CD4-positive, alpha-beta memory T cell (primary cell): ENCODE measurements at regions not wholly inside any gene's neighbourhood (a gene's known extent, or its start where the extent isn't known, plus 50 kb on each side); places are given as distances from the start of the nearest gene placed in this dataset.

Source experiments
- CTCF ChIA-PET: fragments of 350-600 bp; sonication (Branson Sonifier 250); formaldehyde crosslinking; loops from one replicate; lab custom pipeline; 2021; ENCODE audit warnings: inconsistent platforms; ENCODE audit not compliant: partially characterized antibody; lab: Charles Lee
- POLR2A ChIA-PET: fragments of 350-600 bp; sonication (Branson Sonifier 250); formaldehyde crosslinking; loops from one replicate; lab custom pipeline; 2021; ENCODE audit not compliant: partially characterized antibody; lab: Charles Lee
- DNase-seq, 5 donors: peaks; one replicate each; pipeline versions ENCODE4 v3.0.0 to v3.0.0-alpha.2; 2020 to 2022; ENCODE audit warnings: mixed read lengths in 1 of 5
- H3K27ac ChIP-seq: one replicate; pipeline ENCODE4 v1.7.0; 2013; ENCODE audit warnings: low read depth, low read length
- H3K27me3 ChIP-seq: 2 replicates; pipeline ENCODE4 v1.7.0; 2013; ENCODE audit warnings: mild to moderate bottlenecking, low read length, moderate library complexity; ENCODE audit not compliant: insufficient read depth
- H3K36me3 ChIP-seq: 2 replicates; pipeline ENCODE4 v1.7.0; 2013; ENCODE audit warnings: mild to moderate bottlenecking, low read length, moderate library complexity; ENCODE audit not compliant: insufficient read depth
- H3K4me1 ChIP-seq: 2 replicates; pipeline ENCODE4 v1.7.0; 2013; ENCODE audit warnings: mild to moderate bottlenecking, low read length, moderate library complexity; ENCODE audit not compliant: insufficient read depth
- H3K4me3 ChIP-seq, 2 donors: one replicate each; pipeline ENCODE4 v1.7.0; 2013; ENCODE audit warnings: low read length in 2 of 2, mild to moderate bottlenecking in 1 of 2
- H3K9me3 ChIP-seq, 2 donors: one replicate each; pipeline ENCODE4 v1.7.0; 2013; ENCODE audit warnings: low read length in 2 of 2, control low read depth in 1 of 2; ENCODE audit not compliant: control insufficient read depth in 1 of 2
- H3K27ac Mint-ChIP-seq, 7 donors: one replicate each; pipeline ENCODE4 v1.8.0; 2020 to 2021; ENCODE audit warnings: mixed read lengths in 7 of 7, mild to moderate bottlenecking in 6 of 7, inconsistent platforms in 3 of 7, moderate library complexity in 3 of 7
- H3K27me3 Mint-ChIP-seq, 2 donors: one replicate each; pipeline ENCODE4 v1.8.0; 2020 to 2021; ENCODE audit warnings: mixed read lengths in 2 of 2
- H3K36me3 Mint-ChIP-seq, 2 donors: one replicate each; pipeline ENCODE4 v1.8.0; 2020 to 2021; ENCODE audit warnings: mixed read lengths in 2 of 2, inconsistent platforms in 1 of 2, mild to moderate bottlenecking in 1 of 2
- H3K4me1 Mint-ChIP-seq, 4 donors: one replicate each; pipeline ENCODE4 v1.8.0; 2020 to 2021; ENCODE audit warnings: mixed read lengths in 4 of 4, mild to moderate bottlenecking in 1 of 4
- H3K4me3 Mint-ChIP-seq, 8 donors: one replicate each; pipeline ENCODE4 v1.8.0; 2020 to 2021; ENCODE audit warnings: mixed read lengths in 8 of 8, mild to moderate bottlenecking in 7 of 8, moderate library complexity in 6 of 8, inconsistent platforms in 3 of 8
- H3K9me3 Mint-ChIP-seq, 8 donors: one replicate each; pipeline ENCODE4 v1.8.0; 2020 to 2021; ENCODE audit warnings: mixed read lengths in 8 of 8, mild to moderate bottlenecking in 5 of 8, inconsistent platforms in 3 of 8, moderate library complexity in 1 of 8
- intact Hi-C: fragments of 100-400 bp; cut with micrococcal nuclease; formaldehyde crosslinking; loops from one replicate; pipeline ENCODE4 v1.15.1; 2023

DNA sequence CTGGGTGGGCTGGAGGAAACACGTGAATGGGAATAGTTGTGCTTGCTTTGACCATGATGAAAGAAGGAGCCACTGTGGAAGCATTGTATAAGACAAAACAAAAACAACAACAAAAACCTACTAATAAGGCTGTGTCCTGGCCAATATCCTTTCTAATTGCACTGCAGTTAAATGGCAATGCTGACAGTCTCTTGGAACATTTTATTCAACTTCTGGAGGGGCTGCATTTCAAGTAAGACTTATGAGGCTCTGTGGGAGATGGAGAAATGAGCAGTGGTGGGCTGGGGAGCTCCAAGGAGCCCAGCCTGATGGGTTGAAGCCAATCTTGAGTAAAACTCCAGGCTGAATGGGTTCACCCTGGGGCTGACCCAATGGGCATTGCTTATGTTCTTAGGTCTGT, 99.8 kb upstream of the ROPN1 start:
- H3K4me1 Mint-ChIP-seq: no peaks in the 10 kb centered on the region
- ChIA-PET POLR2A (no interaction called here), CTCF (no interaction called here)
- no peak for DNase-seq
- Histone ChIP-seq H3K9me3 (no peaks in the 10 kb centered on the region), H3K27me3 (no peaks in the 10 kb centered on the region), H3K4me1 (no peaks in the 10 kb centered on the region), H3K4me3 (no peak overlapping the region), H3K27ac (no peak overlapping the region), H3K36me3 (no peaks in the 10 kb centered on the region)
- intact Hi-C loops: no loop called here
- H3K9me3 Mint-ChIP-seq: peaks cover 0 to 2% (median 0%) of the 10 kb centered on the region in 8 donors
- H3K27ac Mint-ChIP-seq: no peak overlapping the region
- no peak overlapping the region for H3K4me3 Mint-ChIP-seq
- no peaks in the 10 kb centered on the region for H3K36me3 Mint-ChIP-seq
- H3K27me3 Mint-ChIP-seq: peaks cover 10 to 40% of the 10 kb centered on the region in 2 donors

DNA sequence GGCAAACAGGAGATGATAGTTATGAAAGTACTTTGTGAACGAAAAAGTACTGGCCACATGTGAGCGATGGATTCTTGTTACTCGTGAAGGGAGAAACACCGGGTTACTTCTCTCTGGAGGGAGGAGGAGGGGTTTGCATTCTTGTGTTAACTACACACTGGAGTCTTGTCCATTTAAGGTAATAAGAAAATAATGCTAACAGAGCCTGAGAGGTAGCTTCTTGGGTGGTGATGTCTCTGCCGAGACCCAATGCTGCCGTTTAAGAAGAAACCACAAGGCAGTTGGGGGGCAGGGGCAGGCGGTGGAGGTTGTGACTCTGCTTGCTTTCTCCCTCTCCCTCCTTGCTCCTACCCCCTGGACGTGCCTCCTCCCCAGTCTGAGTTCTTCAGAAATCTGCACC, 100.9 kb upstream of the ROPN1 start:
- Histone ChIP-seq H3K27me3 (no peaks in the 10 kb centered on the region), H3K27ac (no peak overlapping the region), H3K9me3 (no peaks in the 10 kb centered on the region), H3K4me1 (no peaks in the 10 kb centered on the region), H3K36me3 (no peaks in the 10 kb centered on the region), H3K4me3 (no peak overlapping the region)
- Mint-ChIP-seq H3K27ac (no peak overlapping the region), H3K4me1 (no peaks in the 10 kb centered on the region), H3K9me3 (peaks cover 0 to 2% (median 0%) of the 10 kb centered on the region in 8 donors), H3K4me3 (no peak overlapping the region), H3K27me3 (peaks cover 8 to 40% of the 10 kb centered on the region in 2 donors), H3K36me3 (no peaks in the 10 kb centered on the region)
- intact Hi-C loops: no loop called here
- ChIA-PET POLR2A (no interaction called here), CTCF (no interaction called here)
- DNase-seq: no peak

DNA sequence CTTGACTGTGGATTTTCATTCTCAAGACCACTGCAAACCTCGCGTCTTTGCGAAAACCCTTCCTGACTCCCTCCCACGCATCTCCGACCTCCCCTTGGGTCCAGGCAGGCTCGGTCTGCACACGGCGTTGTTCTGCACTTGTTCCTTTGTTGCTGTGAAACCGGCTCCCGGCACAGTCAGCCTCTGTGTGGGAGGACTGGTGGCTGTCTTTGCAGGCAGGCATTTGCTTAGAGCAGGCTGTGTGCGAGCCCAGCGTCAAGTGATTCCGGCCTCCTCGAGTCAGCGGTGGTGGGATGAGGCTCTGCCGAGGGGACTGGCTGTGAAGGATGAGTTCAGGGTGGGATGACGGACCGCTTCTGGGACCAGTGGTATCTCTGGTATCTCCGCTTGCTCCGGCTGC, 102.6 kb upstream of the ROPN1 start:
- ChIA-PET CTCF (no interaction called here), POLR2A (no interaction called here)
- H3K4me1 Mint-ChIP-seq: no peaks in the 10 kb centered on the region
- DNase-seq: no peak
- H3K27ac ChIP-seq: no peak overlapping the region
- H3K27me3 ChIP-seq: no peaks in the 10 kb centered on the region
- H3K4me3 Mint-ChIP-seq: no peak overlapping the region
- intact Hi-C loops: no loop called here
- no peaks in the 10 kb centered on the region for H3K4me1 ChIP-seq
- H3K36me3 ChIP-seq: no peaks in the 10 kb centered on the region
- no peaks in the 10 kb centered on the region for H3K9me3 ChIP-seq
- H3K4me3 ChIP-seq: no peak overlapping the region
- H3K27me3 Mint-ChIP-seq: peaks cover 7 to 35% of the 10 kb centered on the region in 2 donors
- H3K27ac Mint-ChIP-seq: no peak overlapping the region
- H3K36me3 Mint-ChIP-seq: no peaks in the 10 kb centered on the region
- peaks cover 0 to 2% (median 0%) of the 10 kb centered on the region in 8 donors for H3K9me3 Mint-ChIP-seq

- Histone ChIP-seq H3K27me3 (no peaks in the 10 kb centered on the region), H3K36me3 (no peaks in the 10 kb centered on the region), H3K9me3 (no peaks in the 10 kb centered on the region), H3K4me3 (no peak overlapping the region), H3K4me1 (no peaks in the 10 kb centered on the region), H3K27ac (no peak overlapping the region)
- intact Hi-C loops: no loop called here
- ChIA-PET POLR2A (no interaction called here), CTCF (interaction anchor here (1.2 kb wide), 1 partner anchor 17 kb away, joined by 3 read pairs; no protein-coding TSS in a partner anchor)
- no peaks in the 10 kb centered on the region for H3K36me3 Mint-ChIP-seq
- H3K4me3 Mint-ChIP-seq: no peak overlapping the region
- H3K9me3 Mint-ChIP-seq: peaks cover 0 to 2% (median 0%) of the 10 kb centered on the region in 8 donors
- peaks cover 14 to 19% of the 10 kb centered on the region in 2 donors for H3K27me3 Mint-ChIP-seq
- DNase-seq: no peak
- H3K4me1 Mint-ChIP-seq: no peaks in the 10 kb centered on the region
- no peak overlapping the region for H3K27ac Mint-ChIP-seq
These were observed 105.6 kb upstream of the ROPN1 start for GRCh38 chr3:124097362-124098131.

- H3K27ac ChIP-seq: no peak overlapping the region
- Mint-ChIP-seq H3K4me3 (no peak overlapping the region), H3K4me1 (no peaks in the 10 kb centered on the region), H3K36me3 (no peaks in the 10 kb centered on the region), H3K9me3 (no peaks in the 10 kb centered on the region), H3K27me3 (peaks cover 9 to 10% of the 10 kb centered on the region in 2 donors), H3K27ac (no peak overlapping the region)
- DNase-seq: no peak
- no peaks in the 10 kb centered on the region for H3K4me1 ChIP-seq
- no peak overlapping the region for H3K4me3 ChIP-seq
- H3K36me3 ChIP-seq: no peaks in the 10 kb centered on the region
- intact Hi-C loops: no loop called here
- no peaks in the 10 kb centered on the region for H3K27me3 ChIP-seq
- CTCF ChIA-PET: no interaction called here
- H3K9me3 ChIP-seq: no peaks in the 10 kb centered on the region
- POLR2A ChIA-PET: no interaction called here
These were observed 109.7 kb upstream of the ROPN1 start for GRCh38 chr3:124101643-124102042.

- no peaks in the 10 kb centered on the region for H3K4me1 ChIP-seq
- no peaks in the 10 kb centered on the region for H3K27me3 ChIP-seq
- no peaks in the 10 kb centered on the region for H3K9me3 ChIP-seq
- Mint-ChIP-seq H3K27me3 (peaks cover 2% of the 10 kb centered on the region in 2 donors), H3K36me3 (no peaks in the 10 kb centered on the region), H3K4me3 (no peak overlapping the region), H3K9me3 (peaks cover 0 to 4% (median under 1%) of the 10 kb centered on the region in 8 donors), H3K27ac (no peak overlapping the region), H3K4me1 (no peaks in the 10 kb centered on the region)
- H3K36me3 ChIP-seq: no peaks in the 10 kb centered on the region
- H3K27ac ChIP-seq: no peak overlapping the region
- H3K4me3 ChIP-seq: no peak overlapping the region
- ChIA-PET POLR2A (no interaction called here), CTCF (interaction anchor here (0.9 to 1.4 kb wide), 2 partner anchors 25 to 34 kb away, joined by 3 to 4 read pairs; no protein-coding TSS in a partner anchor)
- intact Hi-C loops: no loop called here
- no peak for DNase-seq
These were observed 115.4 kb upstream of the ROPN1 start for GRCh38 chr3:124107104-124107890.

GRCh38 chr3:124108446-124108845, 116.5 kb upstream of the ROPN1 start:
- Mint-ChIP-seq H3K27ac (no peak overlapping the region), H3K4me3 (no peak overlapping the region), H3K36me3 (no peaks in the 10 kb centered on the region), H3K9me3 (peaks cover 0 to 4% (median under 1%) of the 10 kb centered on the region in 8 donors), H3K4me1 (no peaks in the 10 kb centered on the region), H3K27me3 (no peaks in the 10 kb centered on the region)
- Histone ChIP-seq H3K9me3 (no peaks in the 10 kb centered on the region), H3K27ac (no peak overlapping the region), H3K27me3 (no peaks in the 10 kb centered on the region), H3K36me3 (no peaks in the 10 kb centered on the region), H3K4me1 (no peaks in the 10 kb centered on the region), H3K4me3 (no peak overlapping the region)
- ChIA-PET POLR2A (no interaction called here), CTCF (no interaction called here)
- DNase-seq: no peak
- intact Hi-C loops: no loop called here
